ENCODE measurements at regions not wholly inside any gene's neighbourhood (a gene's known extent, or its start where the extent isn't known, plus 50 kb on each side); places are given as distances from the start of the nearest gene placed in this dataset.

- ATAC-seq (no peak), DNase-seq (ENCODE audit: low read depth, low spot score) (no peak)
- TF ChIP-seq EZH2 (IDR thresholded peaks at IDR 0.05) (no peak), SP1 (IDR thresholded peaks at IDR 0.05; ENCODE audit: low read depth) (no peak), CEBPB (IDR thresholded peaks at IDR 0.05; ENCODE audit: low read depth) (no peak), EZH2phosphoT487 (IDR thresholded peaks at IDR 0.05; ENCODE audit: borderline replicate concordance) (no peak), CTCF (IDR thresholded peaks at IDR 0.05 in 2 of 3, conservative IDR thresholded peaks at IDR 0.05 in 1 of 3; ENCODE audit: borderline replicate concordance in 1 of 3, insufficient read depth in 1 of 3, low read depth in 2 of 3, low read length in 2 of 3) (no peak), TCF7L2 (IDR thresholded peaks at IDR 0.05; ENCODE audit: borderline replicate concordance, extremely low read depth, insufficient read depth, insufficient read length) (no peak), MAX (IDR thresholded peaks at IDR 0.05) (no peak), SIN3A (IDR thresholded peaks at IDR 0.05; ENCODE audit: low read depth) (no peak)
- ChIA-PET CTCF (no interaction called here), RAD21 (ENCODE audit: low non-redundant PET in 1 of 2, low total read pairs in 2 of 2, uncharacterized antibody in 2 of 2, unreplicated experiment in 2 of 2) (no interaction called here), POLR2A (no interaction called here)
- BruUV-seq (replicated peaks) = no TSS peak
- Histone ChIP-seq H3K4me2 (ENCODE audit: low read length) (no peak overlapping the region), H2AFZ (ENCODE audit: low read depth, low read length, poor library complexity, severe bottlenecking) (no peak overlapping the region), H3K36me3 (ENCODE audit: control insufficient read depth in 1 of 2, insufficient read depth in 2 of 2, low read length in 2 of 2) (no peaks in the 10 kb centered on the region), H3K79me2 (ENCODE audit: insufficient read depth, low read length) (no peaks in the 10 kb centered on the region), H3K9me2 (ENCODE audit: insufficient read depth) (no peaks in the 10 kb centered on the region), H3K4me1 (ENCODE audit: control insufficient read depth in 1 of 2, insufficient read depth in 2 of 2, low read length in 2 of 2) (peaks cover 14 to 17% of the 10 kb centered on the region in 2 experiments; a peak in 3 of 4 replicates), H3K4me3 (replicated peaks in 1 of 2; ENCODE audit: low read depth in 1 of 2, low read length in 2 of 2) (no peak overlapping the region), H3K27me3 (ENCODE audit: insufficient read depth, low read length) (no peaks in the 10 kb centered on the region), H4K20me1 (ENCODE audit: insufficient read depth) (no peaks in the 10 kb centered on the region), H3K27ac (ENCODE audit: low read depth, low read length) (no peak overlapping the region), H3K9ac (ENCODE audit: low read length) (no peak overlapping the region), H3K9me3 (ENCODE audit: control insufficient read depth in 1 of 2, insufficient read depth in 1 of 2, low read depth in 1 of 2, low read length in 2 of 2) (no peaks in the 10 kb centered on the region)
- intact Hi-C loops (cut with micrococcal nuclease) = no loop called here
Observed at GRCh38 chr4:38231626-38232025, 271.4 kb downstream of the PTTG2 start.

- intact Hi-C loops (cut with micrococcal nuclease) = no loop called here
Observed at GRCh38 chr4:38232741-38233140, 272.5 kb downstream of the PTTG2 start.

More at GRCh38 chr4:38232741-38233140, 272.5 kb downstream of the PTTG2 start:
- Histone ChIP-seq H3K4me3 (replicated peaks in 1 of 2; ENCODE audit: low read depth in 1 of 2, low read length in 2 of 2) (no peak overlapping the region), H2AFZ (ENCODE audit: low read depth, low read length, poor library complexity, severe bottlenecking) (no peak overlapping the region), H3K9ac (ENCODE audit: low read length) (no peak overlapping the region), H3K4me1 (ENCODE audit: control insufficient read depth in 1 of 2, insufficient read depth in 2 of 2, low read length in 2 of 2) (peaks cover 14 to 21% of the 10 kb centered on the region in 2 experiments; a peak in 3 of 4 replicates), H3K27ac (ENCODE audit: low read depth, low read length) (no peak overlapping the region), H3K27me3 (ENCODE audit: insufficient read depth, low read length) (no peaks in the 10 kb centered on the region), H3K9me2 (ENCODE audit: insufficient read depth) (no peaks in the 10 kb centered on the region), H3K79me2 (ENCODE audit: insufficient read depth, low read length) (no peaks in the 10 kb centered on the region), H3K9me3 (ENCODE audit: control insufficient read depth in 1 of 2, insufficient read depth in 1 of 2, low read depth in 1 of 2, low read length in 2 of 2) (no peaks in the 10 kb centered on the region), H3K36me3 (ENCODE audit: control insufficient read depth in 1 of 2, insufficient read depth in 2 of 2, low read length in 2 of 2) (no peaks in the 10 kb centered on the region), H4K20me1 (ENCODE audit: insufficient read depth) (no peaks in the 10 kb centered on the region), H3K4me2 (ENCODE audit: low read length) (no peak overlapping the region)
- TF ChIP-seq ATF3 (IDR thresholded peaks at IDR 0.05) = no peak
- TF ChIP-seq CBX3 (IDR thresholded peaks at IDR 0.05; ENCODE audit: low read depth) = no peak
- no peak for TF ChIP-seq CTCF (IDR thresholded peaks at IDR 0.05 in 2 of 3, conservative IDR thresholded peaks at IDR 0.05 in 1 of 3; ENCODE audit: borderline replicate concordance in 1 of 3, insufficient read depth in 1 of 3, low read depth in 2 of 3, low read length in 2 of 3)
- no peak for TF ChIP-seq CEBPB (IDR thresholded peaks at IDR 0.05; ENCODE audit: low read depth)
- ChIA-PET RAD21 (ENCODE audit: low non-redundant PET in 1 of 2, low total read pairs in 2 of 2, uncharacterized antibody in 2 of 2, unreplicated experiment in 2 of 2) (no interaction called here), CTCF (no interaction called here), POLR2A (no interaction called here)
- no TSS peak for BruUV-seq (replicated peaks)
- no peak for DNase-seq (ENCODE audit: low read depth, low spot score)
- no peak for ATAC-seq
